ENCODE measurements at regions not wholly inside any gene's neighbourhood (a gene's known extent, or its start where the extent isn't known, plus 50 kb on each side); places are given as distances from the start of the nearest gene placed in this dataset.

- DNase-seq (ENCODE audit: low spot score) (no peak), FAIRE-seq (no peak)
These were observed 169.7 kb upstream of the MITF start for GRCh38 chr3:69569520-69569919.

- FAIRE-seq = no peak
- no peak for DNase-seq (ENCODE audit: low spot score)
These were observed 170.3 kb upstream of the MITF start for GRCh38 chr3:69568951-69569350.

DNA sequence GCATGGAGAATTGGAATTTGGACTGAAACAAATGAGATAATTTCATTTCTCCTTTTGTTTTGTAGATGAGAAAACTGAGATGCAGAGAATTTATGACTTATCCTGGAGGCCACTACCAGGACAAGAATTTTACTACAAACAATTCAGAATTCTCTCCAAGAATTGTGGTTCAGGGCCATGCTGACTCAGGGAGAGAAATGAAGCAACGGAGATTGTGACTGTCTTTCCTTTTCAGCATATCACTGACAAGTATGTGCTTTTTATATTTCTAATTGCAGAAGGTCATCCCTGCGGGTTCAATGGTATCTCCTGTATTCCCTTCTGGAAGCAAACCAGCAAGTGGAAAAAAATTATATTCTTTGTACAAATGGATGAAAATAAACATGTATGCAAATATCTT is 170.8 kb upstream of the MITF start:
- FAIRE-seq (no peak), DNase-seq (ENCODE audit: low spot score) (no peak)

DNA sequence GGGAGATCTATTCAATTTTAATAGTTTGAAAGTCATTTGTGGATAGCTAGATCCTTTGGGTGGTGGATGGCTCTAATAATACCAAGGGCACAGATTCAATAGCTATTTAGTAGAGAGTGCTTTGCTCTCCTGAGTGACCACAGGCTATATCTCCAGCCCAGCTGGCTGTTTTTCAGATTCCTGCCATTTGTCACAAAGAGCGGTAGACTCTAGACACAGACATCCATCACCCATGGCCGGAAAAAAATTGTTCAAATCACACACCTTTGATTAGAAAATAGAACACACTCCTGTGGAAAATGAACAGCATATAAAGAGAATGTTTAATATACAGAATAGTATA is 171.6 kb upstream of the MITF start:
- FAIRE-seq (no peak), DNase-seq (ENCODE audit: low spot score) (no peak)

DNA sequence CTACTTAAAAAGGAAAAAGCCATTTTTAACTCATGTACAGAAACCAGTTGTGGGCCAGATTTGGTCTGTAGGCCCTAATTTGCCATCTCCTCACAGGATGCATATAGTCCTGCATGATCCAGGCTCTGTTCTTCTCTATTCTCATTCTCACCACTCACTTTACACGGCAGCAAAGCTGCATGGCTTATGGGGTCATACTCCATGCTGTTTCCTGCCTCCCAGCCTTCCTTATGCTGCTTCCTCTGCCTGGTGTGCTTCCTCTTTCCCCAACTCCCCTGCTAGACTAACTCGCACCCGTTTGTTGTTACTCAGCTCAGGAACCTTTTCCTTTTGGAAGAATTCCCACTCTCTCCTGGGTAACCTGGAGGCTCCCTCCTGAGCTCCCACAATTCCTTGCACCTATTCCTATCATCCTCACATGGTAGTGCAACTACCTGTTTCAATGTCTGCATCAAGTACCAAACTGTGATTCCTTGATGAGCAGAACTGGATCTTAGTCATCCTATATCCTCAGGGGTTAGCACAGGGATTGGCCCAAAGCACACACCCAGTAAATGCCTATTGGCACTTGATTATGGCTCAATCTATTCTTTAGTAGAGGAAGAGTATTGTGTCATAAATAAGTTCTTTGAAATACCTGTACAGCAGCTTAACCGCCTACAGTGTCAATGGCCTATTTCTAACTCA is 172.1 kb upstream of the MITF start:
- FAIRE-seq (no peak), DNase-seq (ENCODE audit: low spot score) (no peak)

DNA sequence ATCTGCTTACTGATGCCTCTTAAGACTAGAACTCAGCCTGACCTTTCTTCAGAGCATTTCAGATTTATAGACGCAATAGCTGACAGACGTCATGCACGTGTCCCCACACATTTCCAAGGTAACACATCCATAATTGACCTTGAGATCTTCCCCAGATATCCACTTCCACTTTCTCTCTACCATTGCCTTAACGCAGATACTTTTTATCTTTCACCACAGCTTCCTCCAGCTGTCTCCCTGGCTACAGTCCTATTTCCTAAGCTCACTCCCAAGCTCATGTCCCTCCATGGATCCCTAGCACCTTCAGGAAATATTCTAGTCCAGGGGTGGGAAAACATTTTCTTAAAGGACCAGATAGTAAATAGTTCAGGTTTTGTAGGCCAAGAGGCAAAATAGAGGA is 173.0 kb upstream of the MITF start:
- DNase-seq (ENCODE audit: low spot score) = no peak
- FAIRE-seq = no peak

DNA sequence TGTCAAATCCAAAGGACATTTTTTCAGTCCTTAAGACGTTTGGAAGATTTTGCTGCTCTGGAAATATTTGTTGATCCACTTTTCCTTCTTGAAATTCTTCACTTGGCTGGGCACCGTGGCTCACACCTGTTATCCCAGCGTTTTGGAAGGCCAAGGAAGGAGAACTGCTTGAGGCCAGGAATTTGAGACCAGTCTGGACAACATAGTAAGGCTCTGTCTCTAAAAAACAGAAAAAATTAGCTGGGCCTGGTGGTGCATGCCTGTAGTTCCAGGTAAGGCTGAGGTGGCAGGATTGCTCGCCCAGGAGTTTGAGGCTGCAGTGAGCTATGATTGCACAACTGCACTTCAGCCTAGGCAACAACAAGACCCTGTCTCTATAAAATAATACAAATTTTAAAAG is 173.9 kb upstream of the MITF start:
- DNase-seq (ENCODE audit: low spot score) (no peak), FAIRE-seq (no peak)

DNA sequence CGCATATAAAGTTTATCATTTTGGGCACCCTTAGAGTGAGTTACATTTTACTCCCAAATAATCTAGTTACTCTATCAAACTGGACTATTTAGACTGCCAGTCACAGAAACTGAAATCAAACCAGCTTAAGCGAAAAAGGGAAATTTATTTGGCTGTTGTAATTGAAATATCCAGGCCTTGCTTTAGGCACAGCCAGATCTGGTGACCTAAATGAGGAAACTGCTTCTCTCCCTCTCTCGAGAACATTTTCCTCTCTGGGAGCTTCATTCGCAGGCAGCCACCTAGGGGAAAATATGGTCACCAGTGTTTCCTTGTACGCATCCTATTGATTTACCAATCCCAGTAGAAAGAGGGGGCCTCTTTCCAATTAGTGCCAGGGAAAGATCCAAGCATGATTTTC is 175.3 kb upstream of the MITF start:
- FAIRE-seq (no peak), DNase-seq (ENCODE audit: low spot score) (no peak)

- no peak for DNase-seq (ENCODE audit: low spot score)
- FAIRE-seq = no peak
These were observed 176.1 kb upstream of the MITF start for GRCh38 chr3:69563151-69563550.

GRCh38 chr3:69562020-69562419 is 176.1 kb upstream of the FRMD4B start:
- DNase-seq (ENCODE audit: low spot score) (no peak), FAIRE-seq (no peak)

GRCh38 chr3:69560818-69561217 is 174.9 kb upstream of the FRMD4B start:
- DNase-seq (ENCODE audit: low spot score) = no peak
- no peak for FAIRE-seq

DNA sequence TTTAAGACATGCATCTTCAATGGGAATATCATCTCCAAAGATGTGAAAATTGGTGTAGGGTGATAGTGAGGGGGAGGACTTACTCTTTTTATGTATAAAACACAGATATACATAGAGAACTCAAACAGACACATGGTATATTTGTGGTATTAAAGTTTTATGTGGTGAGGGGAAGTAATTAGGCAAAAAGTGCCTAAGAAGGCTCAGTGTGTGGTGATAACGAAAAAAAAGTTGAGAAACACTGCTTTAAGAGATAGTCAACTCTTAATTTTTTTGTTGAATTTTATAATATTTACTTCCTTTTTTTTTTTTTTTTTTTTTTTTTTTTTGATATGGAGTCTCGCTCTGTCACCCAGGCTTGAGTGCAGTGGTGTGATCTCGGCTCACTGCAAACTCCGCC is 174.2 kb upstream of the FRMD4B start:
- DNase-seq (ENCODE audit: low spot score) (no peak), FAIRE-seq (no peak)

DNA sequence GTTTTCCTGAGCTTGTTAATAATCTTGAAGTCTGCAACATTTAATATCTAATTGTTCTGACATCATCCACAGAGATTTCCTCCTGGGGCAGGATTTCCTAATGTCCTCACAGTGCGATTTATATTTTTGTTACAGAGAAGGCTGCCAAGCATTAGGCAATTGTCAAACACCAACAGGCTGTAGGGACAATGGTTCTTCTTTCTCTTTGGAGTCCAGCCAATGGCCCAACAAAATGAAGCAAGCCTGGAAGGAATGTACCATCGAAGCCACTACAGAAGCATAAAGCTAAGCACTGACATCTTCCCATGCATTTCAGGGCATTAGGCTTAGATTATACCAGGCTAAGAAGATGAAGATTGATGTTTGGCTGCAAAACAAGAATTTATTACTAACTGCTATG is 173.0 kb upstream of the FRMD4B start:
- DNase-seq (ENCODE audit: low spot score) = no peak

DNA sequence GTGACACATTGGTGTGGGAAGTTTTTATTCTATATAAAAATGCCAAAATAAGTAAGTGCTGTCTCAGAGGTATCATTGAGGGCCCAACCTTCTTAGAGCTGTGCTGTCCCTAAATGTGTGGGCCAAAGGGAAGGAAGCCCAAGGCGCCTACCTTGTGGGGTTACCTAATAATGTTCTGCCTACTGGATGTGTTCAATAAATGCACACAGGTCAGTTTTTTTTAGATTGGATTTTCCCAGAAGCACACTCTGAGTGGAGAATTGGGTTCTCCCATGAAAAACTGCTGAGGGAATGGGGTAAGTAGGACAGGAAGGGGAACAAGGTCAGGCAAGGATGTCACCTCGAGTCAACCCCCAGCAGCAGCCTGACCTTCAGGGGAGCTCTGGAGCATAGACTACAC is 168.7 kb upstream of the FRMD4B start:
- FAIRE-seq (no peak), DNase-seq (ENCODE audit: low spot score) (no peak)

More for the DNA sequence above, 173.0 kb upstream of the FRMD4B start:
- FAIRE-seq = no peak

DNA sequence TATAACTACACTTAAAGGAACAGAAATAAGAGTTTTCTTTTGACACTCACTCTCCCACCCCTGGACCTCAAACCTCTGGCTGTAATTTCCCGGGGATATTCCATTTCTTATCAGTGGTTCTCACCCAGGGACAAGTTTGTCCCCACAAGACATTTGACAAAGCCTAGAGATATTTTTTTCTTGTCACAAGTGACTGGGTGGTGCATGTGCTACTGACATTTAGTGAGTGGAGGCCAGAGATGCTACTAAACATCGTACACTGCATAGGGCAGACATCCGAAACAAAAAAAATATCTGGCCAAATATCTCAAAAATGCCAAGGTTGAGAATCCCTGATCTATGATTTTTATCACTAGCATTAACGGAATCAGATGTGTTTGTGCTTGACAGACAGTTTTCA is 168.0 kb upstream of the FRMD4B start:
- FAIRE-seq (no peak), DNase-seq (ENCODE audit: low spot score) (no peak)

DNA sequence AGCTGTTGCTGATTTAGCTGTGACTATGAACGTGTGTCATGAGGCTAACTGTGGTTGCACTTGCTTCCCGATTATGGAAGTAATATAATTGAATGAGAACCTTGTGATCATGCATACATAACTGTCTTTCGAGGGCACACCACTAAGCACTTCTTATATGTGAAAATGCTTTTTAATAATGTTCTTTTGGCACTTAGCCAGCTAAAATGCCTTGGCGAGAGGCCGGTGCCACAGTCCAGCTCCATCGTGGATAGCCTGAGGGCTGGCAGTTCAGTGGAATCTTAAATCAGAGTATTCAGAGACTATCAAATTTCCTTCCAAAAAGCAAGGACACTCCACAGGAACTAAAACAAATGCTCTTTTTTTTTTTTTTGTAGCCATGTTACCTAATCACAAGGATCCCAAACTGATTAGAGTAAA is 161.6 kb upstream of the FRMD4B start:
- FAIRE-seq = no peak
- no peak for DNase-seq (ENCODE audit: low spot score)

DNA sequence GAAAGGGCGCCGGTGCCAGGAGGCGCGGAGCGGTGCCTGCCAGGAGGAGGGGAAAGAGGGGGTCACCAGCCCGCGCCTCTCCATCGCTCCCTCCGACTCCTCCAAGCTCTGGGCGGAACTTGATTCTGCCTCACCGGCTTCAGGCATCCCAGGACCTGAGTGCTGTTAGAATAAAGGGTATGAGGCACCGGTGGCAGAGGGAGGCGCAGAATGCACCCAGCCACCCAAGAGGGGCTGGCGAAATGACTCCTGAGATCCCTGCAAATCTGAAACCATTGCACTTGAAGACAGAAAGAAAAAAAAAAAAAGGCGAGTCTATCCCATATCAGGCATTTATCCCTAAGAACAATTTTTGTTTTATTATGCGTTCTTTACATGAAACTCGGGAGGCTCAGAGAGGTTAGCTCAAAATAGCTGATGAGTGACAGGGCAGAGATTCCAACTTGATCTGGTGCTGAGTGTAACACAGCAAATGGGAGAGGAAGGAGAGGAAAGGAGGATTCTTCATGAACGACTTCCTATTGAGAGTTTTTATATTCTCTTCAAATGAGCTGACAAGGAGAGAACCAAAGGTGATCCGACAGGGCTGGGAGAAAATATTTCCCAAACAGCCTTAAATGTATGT is 157.0 kb upstream of the FRMD4B start:
- FAIRE-seq (no peak), DNase-seq (ENCODE audit: low spot score) (no peak)

- FAIRE-seq (no peak), DNase-seq (ENCODE audit: low spot score) (no peak)
These were observed 156.4 kb upstream of the FRMD4B start for GRCh38 chr3:69542089-69542804.

DNA sequence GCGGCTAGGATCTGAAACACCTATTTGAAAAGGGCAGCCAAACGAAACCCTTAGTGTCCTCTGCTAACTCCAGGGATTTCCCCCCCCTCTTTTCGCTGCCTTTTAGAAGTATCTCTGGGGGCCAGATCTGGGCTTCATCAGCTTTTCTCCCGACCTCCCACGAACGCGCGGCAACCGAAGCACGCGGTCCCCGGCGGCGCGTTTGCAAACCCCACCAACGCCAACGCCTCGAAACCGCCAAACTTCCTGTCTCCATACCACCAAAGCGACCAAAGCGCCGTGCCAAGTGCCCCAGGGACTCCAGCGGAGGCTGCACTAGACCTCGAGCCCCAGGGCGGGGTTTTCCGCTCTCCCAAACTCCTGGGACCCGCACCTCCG is 155.8 kb upstream of the FRMD4B start:
- no peak for FAIRE-seq
- no peak for DNase-seq (ENCODE audit: low spot score)

- FAIRE-seq (no peak), DNase-seq (ENCODE audit: low spot score) (no peak)
These were observed 155.1 kb upstream of the FRMD4B start for GRCh38 chr3:69540706-69541581.

- no peak for FAIRE-seq
- DNase-seq (ENCODE audit: low spot score) = no peak
These were observed 153.2 kb upstream of the FRMD4B start for GRCh38 chr3:69539134-69539533.

GRCh38 chr3:69538281-69538680 is 152.4 kb upstream of the FRMD4B start:
- FAIRE-seq (no peak), DNase-seq (ENCODE audit: low spot score) (no peak)
